B cell (primary cell): ENCODE measurements at regions not wholly inside any gene's neighbourhood (a gene's known extent, or its start where the extent isn't known, plus 50 kb on each side); places are given as distances from the start of the nearest gene placed in this dataset.

Experiments
- ATAC-seq: fragments of 200-7000 bp; cut with Tn5 transposase; one replicate; pipeline ENCODE4 v1.10.0; 2021; ENCODE audit warnings: low read depth, mild to moderate bottlenecking, moderate number of reproducible peaks, moderate library complexity
- CTCF ChIA-PET: fragments of 350-600 bp; sonication (Branson Sonifier 250); formaldehyde crosslinking; loops from one replicate; lab custom pipeline; 2021; ENCODE audit warnings: antibody characterized with exemption, inconsistent platforms; lab: Charles Lee
- POLR2A ChIA-PET: fragments of 350-600 bp; sonication (Branson Sonifier 250); formaldehyde crosslinking; loops from one replicate; lab custom pipeline; 2021; ENCODE audit warnings: antibody characterized with exemption; lab: Charles Lee
- DNase-seq: peaks from one replicate; pipeline ENCODE4 v3.0.0; 2013
- H2AFZ ChIP-seq: 2 replicates; pipeline ENCODE4 v1.6.1; 2012; ENCODE audit warnings: mild to moderate bottlenecking, low read depth, low read length; ENCODE audit not compliant: insufficient read depth, poor library complexity, severe bottlenecking
- H3K27ac ChIP-seq, 2 donors: 1 replicate in 1 of 2; 2 replicates in 1 of 2; pipeline ENCODE4 v1.5.1; 2012 to 2013; ENCODE audit warnings: low read length in 2 of 2, mild to moderate bottlenecking in 2 of 2, moderate library complexity in 1 of 2
- H3K27me3 ChIP-seq, 4 experiments: fragments of 200-600 bp in 1 of 4; sonication (generic) in 1 of 4; replicated peaks in 1 of 4; 1 replicate in 2 of 4; 2 replicates in 2 of 4; pipeline versions ENCODE4 v1.6.1 to v1.7.0; 2013 to 2016; ENCODE audit warnings: low read length in 3 of 4, mild to moderate bottlenecking in 2 of 4, mixed read lengths in 1 of 4, moderate library complexity in 1 of 4; ENCODE audit not compliant: insufficient read depth in 4 of 4, control insufficient read depth in 3 of 4; ENCODE audit errors: control extremely low read depth in 1 of 4
- H3K36me3 ChIP-seq, 2 experiments: replicated peaks in 1 of 2; 1 replicate in 1 of 2; 2 replicates in 1 of 2; pipeline versions ENCODE4 v1.6.1 to v1.7.1; 2013; ENCODE audit warnings: low read length in 1 of 2; ENCODE audit not compliant: insufficient read depth in 2 of 2, control insufficient read depth in 1 of 2; ENCODE audit errors: control extremely low read depth in 1 of 2, extremely low read depth in 1 of 2
- H3K4me1 ChIP-seq, 2 donors: fragments of 200-600 bp in 1 of 2; sonication (generic) in 1 of 2; 1 replicate in 1 of 2; 2 replicates in 1 of 2; pipeline versions ENCODE4 v1.5.1 to v1.6.1; 2013 to 2017; ENCODE audit warnings: low read length in 2 of 2; ENCODE audit not compliant: control insufficient read depth in 2 of 2, insufficient read depth in 2 of 2
- H3K4me2 ChIP-seq: replicated peaks from 2 replicates; pipeline ENCODE3; 2012; ENCODE audit warnings: mild to moderate bottlenecking, low read depth, low read length; ENCODE audit not compliant: poor library complexity, severe bottlenecking
- H3K4me3 ChIP-seq, 5 experiments: fragments of 200-600 bp in 1 of 5; sonication (generic) in 1 of 5; 1 replicate in 3 of 5; 2 replicates in 2 of 5; pipeline versions ENCODE4 v1.5.1 to v1.7.0; 2011 to 2016; ENCODE audit warnings: low read length in 4 of 5, mild to moderate bottlenecking in 4 of 5, low read depth in 2 of 5, control low read depth in 1 of 5, moderate library complexity in 1 of 5; ENCODE audit not compliant: insufficient read depth in 1 of 5; ENCODE audit errors: control extremely low read depth in 1 of 5, extremely low read depth in 1 of 5
- H3K79me2 ChIP-seq: fragments of 200-600 bp; sonication (generic); one replicate; pipeline ENCODE4 v1.6.0; 2016; ENCODE audit warnings: low read length; ENCODE audit not compliant: control insufficient read depth, insufficient read depth
- H3K9ac ChIP-seq: fragments of 200-600 bp; sonication (generic); 2 replicates; pipeline ENCODE4 v1.6.1; 2017; ENCODE audit warnings: mild to moderate bottlenecking, low read length, moderate library complexity
- H3K9me3 ChIP-seq, 3 donors: one replicate each; pipeline versions ENCODE4 v1.6.1 to v1.7.1; 2013; ENCODE audit warnings: low read length in 2 of 3; ENCODE audit not compliant: control insufficient read depth in 2 of 3, insufficient read depth in 1 of 3; ENCODE audit errors: control extremely low read depth in 1 of 3
- H4K20me1 ChIP-seq: 2 replicates; pipeline ENCODE4 v1.6.0; 2012; ENCODE audit warnings: mild to moderate bottlenecking, low read length; ENCODE audit not compliant: insufficient read depth, control insufficient read depth, poor library complexity, severe bottlenecking
- H3K27ac Mint-ChIP-seq: one replicate; pipeline ENCODE4 v1.8.0; 2021; ENCODE audit warnings: mixed read lengths
- H3K27me3 Mint-ChIP-seq: one replicate; pipeline ENCODE4 v1.8.0; 2021; ENCODE audit warnings: mixed read lengths
- H3K4me1 Mint-ChIP-seq: one replicate; pipeline ENCODE4 v1.8.0; 2021; ENCODE audit warnings: mixed read lengths
- H3K4me3 Mint-ChIP-seq: one replicate; pipeline ENCODE4 v1.8.0; 2021; ENCODE audit warnings: mixed read lengths
- H3K9me3 Mint-ChIP-seq: one replicate; pipeline ENCODE4 v1.8.0; 2022; ENCODE audit warnings: mixed read lengths; ENCODE audit not compliant: insufficient read depth
- CTCF ChIP-seq: fragments of 200-600 bp; IDR thresholded peaks from one replicate; pipeline ENCODE4 v1.8.0; 2022; ENCODE audit warnings: antibody characterized with exemption, mild to moderate bottlenecking
- EZH2 ChIP-seq: IDR thresholded peaks from 2 replicates; pipeline ENCODE4 v1.6.1; 2012; ENCODE audit warnings: borderline replicate concordance, low read depth, mild to moderate bottlenecking, moderate library complexity, low read length; ENCODE audit not compliant: insufficient read depth, poor library complexity, severe bottlenecking
- WGBS: methylation state at CpG from one replicate; pipeline ENCODE4 v1.1.5; 2013; ENCODE audit warnings: missing lambda C conversion rate; ENCODE audit not compliant: insufficient coverage; 5-methylcytosine and 5-hydroxymethylcytosine counted together
- intact Hi-C: fragments of 100-400 bp; cut with micrococcal nuclease; formaldehyde crosslinking; loops from one replicate; pipeline ENCODE4 v1.10.0; 2022

- H3K9me3 ChIP-seq, result no peaks in the 10 kb centered on the region
- H3K4me3 ChIP-seq, result no peak overlapping the region
- H3K9ac ChIP-seq, result no peak overlapping the region
- ChIA-PET CTCF (no interaction called here), POLR2A (no interaction called here)
- no peak for TF ChIP-seq EZH2
- no peak for TF ChIP-seq CTCF
- H3K27me3 ChIP-seq, result no peaks in the 10 kb centered on the region
- no peaks in the 10 kb centered on the region for H3K4me1 ChIP-seq
- 44% methylated on average over 3 of the region's 7 CpGs for WGBS
- no peaks in the 10 kb centered on the region for H3K79me2 ChIP-seq
- intact Hi-C loops, result no loop called here
- no peak overlapping the region for H2AFZ ChIP-seq
- no peaks in the 10 kb centered on the region for H3K36me3 ChIP-seq
- H4K20me1 ChIP-seq, result no peaks in the 10 kb centered on the region
- H3K27me3 Mint-ChIP-seq, result peaks cover 11% of the 10 kb centered on the region
- H3K27ac ChIP-seq, result no peak overlapping the region
- H3K4me3 Mint-ChIP-seq, result no peak overlapping the region
- no peak for DNase-seq
- H3K4me2 ChIP-seq, result no peak overlapping the region
- no peaks in the 10 kb centered on the region for H3K9me3 Mint-ChIP-seq
- no peaks in the 10 kb centered on the region for H3K4me1 Mint-ChIP-seq
- no peak overlapping the region for H3K27ac Mint-ChIP-seq
- ATAC-seq, result no peak
Measured at GRCh38 chr1:90502194-90502593, 214.9 kb downstream of the BARHL2 start.

GRCh38 chr1:90501281-90501680, 215.8 kb downstream of the BARHL2 start:
- H3K27me3 Mint-ChIP-seq, result peaks cover 11% of the 10 kb centered on the region
- Histone ChIP-seq H2AFZ (no peak overlapping the region), H3K36me3 (no peaks in the 10 kb centered on the region), H3K27ac (no peak overlapping the region), H4K20me1 (no peaks in the 10 kb centered on the region), H3K4me1 (no peaks in the 10 kb centered on the region), H3K79me2 (no peaks in the 10 kb centered on the region), H3K27me3 (no peaks in the 10 kb centered on the region), H3K9me3 (no peaks in the 10 kb centered on the region), H3K4me2 (no peak overlapping the region), H3K9ac (no peak overlapping the region), H3K4me3 (no peak overlapping the region)
- ChIA-PET POLR2A (no interaction called here), CTCF (no interaction called here)
- intact Hi-C loops, result no loop called here
- WGBS, result no CpG with 5 or more reads among the region's 3 CpGs
- DNase-seq (no peak), ATAC-seq (no peak)
- no peaks in the 10 kb centered on the region for H3K9me3 Mint-ChIP-seq
- H3K27ac Mint-ChIP-seq, result no peak overlapping the region
- TF ChIP-seq CTCF (no peak), EZH2 (no peak)
- no peak overlapping the region for H3K4me3 Mint-ChIP-seq
- no peaks in the 10 kb centered on the region for H3K4me1 Mint-ChIP-seq
